ENCODE measurements at regions not wholly inside any gene's neighbourhood (a gene's known extent, or its start where the extent isn't known, plus 50 kb on each side); places are given as distances from the start of the nearest gene placed in this dataset.

DNA sequence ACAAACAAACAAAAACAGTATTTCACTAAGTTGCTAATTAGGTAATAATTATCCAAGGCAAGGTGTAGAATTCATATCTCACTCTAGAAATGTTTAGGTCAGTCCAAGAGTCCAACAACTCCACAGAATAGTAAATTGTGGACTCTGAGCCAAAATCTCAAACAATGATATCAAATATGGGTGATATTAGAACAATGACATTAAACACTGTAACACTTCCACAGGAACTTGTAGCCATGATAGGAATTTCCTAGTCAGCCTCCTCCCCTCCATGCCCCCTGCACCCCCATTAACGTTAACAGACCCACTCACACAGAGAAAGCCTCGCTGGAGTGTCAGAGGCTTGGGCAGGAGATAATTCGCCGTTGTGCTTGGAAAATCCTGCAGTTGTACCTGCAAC, 305.0 kb upstream of the PIK3R1 start:
- H3K27ac ChIP-seq, result no peak overlapping the region
- TF ChIP-seq, protein P1, sequence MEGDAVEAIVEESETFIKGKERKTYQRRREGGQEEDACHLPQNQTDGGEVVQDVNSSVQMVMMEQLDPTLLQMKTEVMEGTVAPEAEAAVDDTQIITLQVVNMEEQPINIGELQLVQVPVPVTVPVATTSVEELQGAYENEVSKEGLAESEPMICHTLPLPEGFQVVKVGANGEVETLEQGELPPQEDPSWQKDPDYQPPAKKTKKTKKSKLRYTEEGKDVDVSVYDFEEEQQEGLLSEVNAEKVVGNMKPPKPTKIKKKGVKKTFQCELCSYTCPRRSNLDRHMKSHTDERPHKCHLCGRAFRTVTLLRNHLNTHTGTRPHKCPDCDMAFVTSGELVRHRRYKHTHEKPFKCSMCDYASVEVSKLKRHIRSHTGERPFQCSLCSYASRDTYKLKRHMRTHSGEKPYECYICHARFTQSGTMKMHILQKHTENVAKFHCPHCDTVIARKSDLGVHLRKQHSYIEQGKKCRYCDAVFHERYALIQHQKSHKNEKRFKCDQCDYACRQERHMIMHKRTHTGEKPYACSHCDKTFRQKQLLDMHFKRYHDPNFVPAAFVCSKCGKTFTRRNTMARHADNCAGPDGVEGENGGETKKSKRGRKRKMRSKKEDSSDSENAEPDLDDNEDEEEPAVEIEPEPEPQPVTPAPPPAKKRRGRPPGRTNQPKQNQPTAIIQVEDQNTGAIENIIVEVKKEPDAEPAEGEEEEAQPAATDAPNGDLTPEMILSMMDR (conservative IDR thresholded peaks at IDR 0.05), result no peak

DNA sequence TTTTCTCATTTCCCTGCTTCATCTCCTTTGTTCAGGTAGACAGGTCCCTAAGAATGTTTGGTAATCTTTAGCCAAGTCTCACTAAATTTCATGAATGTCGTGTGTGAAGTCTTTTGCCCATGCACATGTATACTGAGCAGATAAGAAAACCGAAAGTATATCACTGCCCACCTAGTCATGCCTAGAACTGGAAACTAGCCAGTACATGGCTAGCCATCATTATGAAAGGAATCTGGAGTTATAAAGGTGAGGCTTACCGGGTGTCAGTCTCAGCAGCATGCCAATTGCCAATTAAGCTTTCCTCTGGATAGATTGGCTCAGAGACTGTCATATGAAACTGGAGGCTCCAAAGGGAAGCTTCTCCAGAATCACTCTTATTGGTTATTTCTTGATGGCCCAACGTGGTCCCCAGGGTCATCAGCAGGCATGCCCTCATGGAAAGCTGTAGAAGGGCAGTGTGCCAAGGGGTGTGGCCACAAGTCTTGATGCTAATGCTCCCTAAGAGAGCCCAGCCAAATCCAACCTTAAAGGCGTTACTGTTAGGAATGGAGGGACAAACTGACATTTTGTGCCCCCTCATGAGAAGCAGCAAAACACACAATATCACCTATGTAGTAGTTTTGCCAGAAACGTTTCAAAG, 307.3 kb upstream of the PIK3R1 start:
- no peak overlapping the region for H3K27ac ChIP-seq
- TF ChIP-seq, protein P1 (conservative IDR thresholded peaks at IDR 0.05), result no peak

DNA sequence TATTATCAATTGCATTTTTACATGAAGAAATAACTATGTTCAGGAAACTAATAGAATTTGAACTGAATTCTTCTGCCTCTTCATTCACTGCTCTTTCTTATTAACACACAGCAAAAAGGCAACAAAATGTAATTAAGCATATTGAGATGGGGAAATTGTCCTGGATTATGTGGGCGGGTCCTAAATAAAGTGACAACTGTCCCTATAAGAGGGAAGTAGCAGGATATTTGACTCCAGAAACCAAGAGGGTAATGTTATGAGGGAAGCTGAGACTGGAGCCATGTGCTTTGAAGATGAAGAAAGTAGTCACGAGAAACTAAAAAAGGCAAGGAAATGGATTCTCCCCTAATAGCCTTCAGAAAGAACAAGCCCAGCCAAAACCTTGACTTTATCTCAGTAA, 311.2 kb upstream of the PIK3R1 start:
- TF ChIP-seq, protein P1 (conservative IDR thresholded peaks at IDR 0.05), result no peak

DNA sequence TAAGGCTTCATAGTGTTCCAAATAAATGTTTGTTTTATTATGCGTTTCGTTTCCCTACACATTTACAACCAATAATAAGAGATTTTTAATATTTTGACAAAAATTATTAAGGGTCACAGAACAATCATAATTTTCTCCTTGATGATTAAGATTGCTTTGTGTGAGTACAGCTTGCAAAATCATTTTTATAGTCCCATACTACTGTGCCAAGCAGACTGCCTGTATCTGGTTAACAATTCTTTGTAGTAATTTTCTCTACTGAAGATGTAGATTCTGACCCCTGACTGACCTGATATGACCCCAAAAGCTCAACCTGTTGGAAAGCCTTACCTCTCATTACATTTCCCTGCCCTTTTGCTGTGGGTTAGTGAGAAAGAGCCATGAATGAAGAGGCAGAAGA, 311.9 kb upstream of the PIK3R1 start:
- TF ChIP-seq, protein P1 (conservative IDR thresholded peaks at IDR 0.05), result no peak
- no peak overlapping the region for H3K27ac ChIP-seq

More for the DNA sequence above, 311.2 kb upstream of the PIK3R1 start:
- H3K27ac ChIP-seq, result no peak overlapping the region

DNA sequence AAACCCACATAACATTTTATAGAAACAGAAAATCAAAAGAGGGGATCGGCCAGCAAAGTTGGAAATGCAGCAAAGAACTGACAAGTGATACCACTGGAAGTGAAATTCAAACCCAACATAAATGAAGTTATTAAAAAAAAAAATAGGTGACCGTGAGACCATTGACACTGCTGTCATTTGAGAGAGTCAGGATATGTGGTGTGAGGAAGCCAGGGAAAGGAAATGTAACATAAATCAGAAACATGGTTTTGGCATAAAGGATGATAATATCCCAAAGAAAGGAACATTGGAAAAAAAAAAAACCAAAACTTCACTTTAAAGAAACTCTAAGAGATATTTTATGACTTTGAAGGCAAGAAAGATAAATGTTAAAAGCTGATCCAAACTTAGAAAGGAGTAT, 312.4 kb upstream of the PIK3R1 start:
- TF ChIP-seq, protein P1 (conservative IDR thresholded peaks at IDR 0.05), result no peak
- no peak overlapping the region for H3K27ac ChIP-seq

- TF ChIP-seq, protein P1 (conservative IDR thresholded peaks at IDR 0.05), result no peak
- H3K27ac ChIP-seq, result no peak overlapping the region
Measured at GRCh38 chr5:67902497-67902830, 313.1 kb upstream of the PIK3R1 start.

GRCh38 chr5:67901814-67902496, 313.6 kb upstream of the PIK3R1 start:
- TF ChIP-seq, protein P1 (conservative IDR thresholded peaks at IDR 0.05), result no peak
- no peak overlapping the region for H3K27ac ChIP-seq

Data from VCaP (cell line).